Lower lobe of right lung (tissue), 2 donors: ENCODE measurements at regions not wholly inside any gene's neighbourhood (a gene's known extent, or its start where the extent isn't known, plus 50 kb on each side); places are given as distances from the start of the nearest gene placed in this dataset.

Experiments used
- ATAC-seq, 2 donors: fragments of 200-7000 bp; cut with Tn5 transposase; one replicate each; pipeline ENCODE4 v1.9.1; 2020 to 2022; ENCODE audit warnings: mild to moderate bottlenecking in 2 of 2, moderate library complexity in 2 of 2
- DNase-seq: peaks from one replicate; pipeline ENCODE4 v3.0.0-alpha.2; 2020
- H3K27ac ChIP-seq: fragments of 200-600 bp; one replicate; pipeline ENCODE4 v1.8.0; 2022
- H3K27me3 ChIP-seq: fragments of 200-600 bp; one replicate; pipeline ENCODE4 v1.8.0; 2022; ENCODE audit warnings: low read depth
- H3K36me3 ChIP-seq: fragments of 200-600 bp; one replicate; pipeline ENCODE4 v1.8.0; 2022; ENCODE audit warnings: mild to moderate bottlenecking
- H3K4me1 ChIP-seq: fragments of 200-600 bp; one replicate; pipeline ENCODE4 v1.8.0; 2022
- H3K4me3 ChIP-seq: fragments of 200-600 bp; one replicate; pipeline ENCODE4 v1.8.0; 2022; ENCODE audit warnings: mild to moderate bottlenecking
- H3K9me3 ChIP-seq: fragments of 200-600 bp; one replicate; pipeline ENCODE4 v1.8.0; 2022
- CTCF ChIP-seq: fragments of 200-600 bp; IDR thresholded peaks from one replicate; pipeline ENCODE4 v1.8.0; 2022; ENCODE audit warnings: antibody characterized with exemption, mild to moderate bottlenecking
- intact Hi-C: fragments of 100-400 bp; cut with DNase I; formaldehyde crosslinking; loops from one replicate; pipeline ENCODE4 v1.11.0; 2022
- donor health status: DM: no; HTN: yes; CAD: no; lungs with severe emphysema.

GRCh38 chr21:41627428-41627827, 119.5 kb upstream of the TMPRSS2 start:
- Histone ChIP-seq H3K4me1 (no peaks in the 10 kb centered on the region), H3K9me3 (no peaks in the 10 kb centered on the region), H3K4me3 (no peak overlapping the region), H3K36me3 (no peaks in the 10 kb centered on the region), H3K27me3 (no peaks in the 10 kb centered on the region), H3K27ac (no peak overlapping the region)
- no peak for TF ChIP-seq CTCF
- no peak for ATAC-seq
- no peak for DNase-seq
- intact Hi-C loops, result no loop called here

DNA sequence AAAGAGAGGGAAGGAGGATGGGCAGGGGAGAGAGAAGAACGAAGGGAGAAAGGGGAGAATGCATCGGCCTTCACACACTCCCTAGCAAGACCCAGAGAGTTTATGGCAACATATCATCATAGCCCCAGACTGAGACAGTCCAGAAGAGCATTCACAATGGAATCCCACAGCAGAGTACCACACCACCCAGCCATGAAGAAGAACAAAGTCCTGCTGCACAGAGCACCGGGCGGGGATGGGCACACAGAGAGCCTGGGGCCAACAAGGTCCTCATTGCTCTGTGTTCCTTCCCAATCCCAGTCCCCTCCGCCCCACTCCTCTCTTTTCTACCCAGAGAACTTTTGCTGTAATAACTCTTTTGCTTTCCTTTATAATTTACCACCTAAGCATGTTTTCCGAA, 118.1 kb upstream of the TMPRSS2 start:
- Histone ChIP-seq H3K27me3 (no peaks in the 10 kb centered on the region), H3K27ac (no peak overlapping the region), H3K4me1 (no peaks in the 10 kb centered on the region), H3K4me3 (no peak overlapping the region), H3K36me3 (no peaks in the 10 kb centered on the region), H3K9me3 (no peaks in the 10 kb centered on the region)
- intact Hi-C loops, result no loop called here
- no peak for TF ChIP-seq CTCF
- ATAC-seq (no peak), DNase-seq (no peak)

DNA sequence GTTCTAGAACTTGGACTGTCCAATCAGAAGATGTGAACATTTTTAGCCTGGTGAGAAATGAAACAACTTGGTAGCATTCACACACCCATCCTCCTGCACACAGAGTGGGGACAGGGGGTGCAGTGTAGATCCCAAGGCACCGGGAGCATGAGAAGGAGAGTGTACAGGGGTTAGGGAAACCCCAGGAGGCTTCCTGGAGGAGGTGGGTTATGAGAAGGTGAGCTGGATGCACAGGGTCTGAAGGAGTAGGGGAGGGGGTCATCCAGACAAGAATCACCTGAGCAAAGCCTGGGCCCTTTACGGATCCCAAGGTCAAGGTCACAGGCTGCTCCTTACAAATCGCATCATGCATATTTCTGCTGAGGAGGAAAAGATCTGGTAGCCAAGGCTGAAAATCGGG, 117.5 kb upstream of the TMPRSS2 start:
- no peak for DNase-seq
- intact Hi-C loops, result no loop called here
- no peak for TF ChIP-seq CTCF

GRCh38 chr21:41624674-41625310, 116.8 kb upstream of the TMPRSS2 start:
- no peaks in the 10 kb centered on the region for H3K4me1 ChIP-seq
- H3K27ac ChIP-seq, result no peak overlapping the region
- intact Hi-C loops, result no loop called here
- DNase-seq (no peak), ATAC-seq (no peak)
- no peaks in the 10 kb centered on the region for H3K9me3 ChIP-seq
- H3K27me3 ChIP-seq, result no peaks in the 10 kb centered on the region
- H3K36me3 ChIP-seq, result no peaks in the 10 kb centered on the region
- no peak overlapping the region for H3K4me3 ChIP-seq
- no peak for TF ChIP-seq CTCF

More for the DNA sequence above, 117.5 kb upstream of the TMPRSS2 start:
- H3K27ac ChIP-seq, result no peak overlapping the region
- no peak for ATAC-seq
- H3K4me1 ChIP-seq, result no peaks in the 10 kb centered on the region
- H3K27me3 ChIP-seq, result no peaks in the 10 kb centered on the region
- H3K36me3 ChIP-seq, result no peaks in the 10 kb centered on the region
- no peak overlapping the region for H3K4me3 ChIP-seq
- no peaks in the 10 kb centered on the region for H3K9me3 ChIP-seq

DNA sequence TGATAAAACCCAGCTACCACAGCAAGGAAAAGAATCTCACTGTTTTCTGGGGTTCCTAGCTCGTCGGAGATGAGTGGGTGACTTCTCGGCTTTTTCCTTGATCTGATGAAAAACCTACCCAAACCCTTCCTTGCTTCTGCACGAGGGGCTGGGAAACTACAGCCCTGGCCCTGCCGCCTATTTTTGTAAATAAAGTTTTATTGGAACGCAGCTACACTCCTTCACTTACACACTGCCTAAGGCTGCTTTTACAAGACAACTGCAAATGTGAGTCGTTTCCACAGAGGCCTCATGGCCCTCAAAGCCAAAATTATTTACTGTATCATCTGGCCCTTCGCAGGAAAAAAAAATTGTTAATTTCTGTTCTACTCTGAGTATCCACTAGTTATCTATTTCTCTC, 116.0 kb upstream of the TMPRSS2 start:
- Histone ChIP-seq H3K9me3 (no peaks in the 10 kb centered on the region), H3K36me3 (no peaks in the 10 kb centered on the region), H3K27me3 (no peaks in the 10 kb centered on the region), H3K4me1 (no peaks in the 10 kb centered on the region), H3K27ac (no peak overlapping the region), H3K4me3 (no peak overlapping the region)
- DNase-seq (no peak), ATAC-seq (no peak)
- intact Hi-C loops, result no loop called here
- no peak for TF ChIP-seq CTCF
